Endothelial cell (in vitro differentiated cells): ENCODE measurements at regions not wholly inside any gene's neighbourhood (a gene's known extent, or its start where the extent isn't known, plus 50 kb on each side); places are given as distances from the start of the nearest gene placed in this dataset.

ENCODE experiments used
- DNase-seq: peaks from one replicate; pipeline ENCODE4 v3.0.0; 2021; ENCODE audit warnings: low spot score
- H3K27ac Mint-ChIP-seq: one replicate; pipeline ENCODE4 v1.8.0; 2021; ENCODE audit warnings: mixed read lengths, inconsistent platforms; ENCODE audit not compliant: unreplicated experiment
- H3K27me3 Mint-ChIP-seq: one replicate; pipeline ENCODE4 v1.8.0; 2021; ENCODE audit warnings: mild to moderate bottlenecking, moderate library complexity, mixed read lengths, inconsistent platforms; ENCODE audit not compliant: unreplicated experiment
- H3K36me3 Mint-ChIP-seq: one replicate; pipeline ENCODE4 v1.8.0; 2021; ENCODE audit warnings: mild to moderate bottlenecking, low read depth, mixed read lengths, inconsistent platforms; ENCODE audit not compliant: unreplicated experiment
- H3K4me1 Mint-ChIP-seq: one replicate; pipeline ENCODE4 v1.8.0; 2021; ENCODE audit warnings: mild to moderate bottlenecking, mixed read lengths, inconsistent platforms; ENCODE audit not compliant: unreplicated experiment
- H3K4me3 Mint-ChIP-seq: one replicate; pipeline ENCODE4 v1.8.0; 2021; ENCODE audit warnings: mild to moderate bottlenecking, mixed read lengths, inconsistent platforms; ENCODE audit not compliant: unreplicated experiment
- H3K9me3 Mint-ChIP-seq: one replicate; pipeline ENCODE4 v1.8.0; 2021; ENCODE audit warnings: mixed read lengths, inconsistent platforms; ENCODE audit not compliant: unreplicated experiment
- TF ChIP-seq, protein P1 (sequence below): fragments of 200-600 bp; sonication (generic); IDR thresholded peaks from one replicate; pipeline ENCODE4 v1.5.0; 2021; ENCODE audit warnings: antibody characterized with exemption; ENCODE audit not compliant: unreplicated experiment

DNA sequence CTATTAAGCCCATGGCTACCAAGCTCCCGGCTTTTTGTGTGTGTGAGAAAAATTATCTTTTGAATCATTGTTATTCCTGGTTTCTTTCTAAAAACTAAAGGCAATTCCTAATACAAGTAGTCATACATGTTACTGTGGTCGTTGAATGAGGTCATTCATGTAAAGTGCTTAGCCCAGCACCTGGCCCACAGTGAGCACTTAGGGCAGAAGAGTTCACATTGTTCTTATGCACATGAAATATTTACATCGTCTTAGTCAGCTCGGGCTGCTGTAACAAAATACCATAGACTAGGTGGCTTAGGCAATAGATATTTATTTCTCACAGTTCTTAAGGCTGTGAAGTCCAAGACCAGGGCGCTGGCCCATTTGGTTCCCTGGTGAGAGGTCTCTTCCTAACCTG lies 216.1 kb downstream of the SHQ1 start:
- H3K36me3 Mint-ChIP-seq = no peaks in the 10 kb centered on the region
- no peak overlapping the region for H3K27ac Mint-ChIP-seq
- no peak overlapping the region for H3K4me3 Mint-ChIP-seq
- no peak for DNase-seq
- H3K4me1 Mint-ChIP-seq = peaks cover 27% of the 10 kb centered on the region
- H3K27me3 Mint-ChIP-seq = peaks cover 2% of the 10 kb centered on the region
- H3K9me3 Mint-ChIP-seq = no peaks in the 10 kb centered on the region
- TF ChIP-seq, protein P1, sequence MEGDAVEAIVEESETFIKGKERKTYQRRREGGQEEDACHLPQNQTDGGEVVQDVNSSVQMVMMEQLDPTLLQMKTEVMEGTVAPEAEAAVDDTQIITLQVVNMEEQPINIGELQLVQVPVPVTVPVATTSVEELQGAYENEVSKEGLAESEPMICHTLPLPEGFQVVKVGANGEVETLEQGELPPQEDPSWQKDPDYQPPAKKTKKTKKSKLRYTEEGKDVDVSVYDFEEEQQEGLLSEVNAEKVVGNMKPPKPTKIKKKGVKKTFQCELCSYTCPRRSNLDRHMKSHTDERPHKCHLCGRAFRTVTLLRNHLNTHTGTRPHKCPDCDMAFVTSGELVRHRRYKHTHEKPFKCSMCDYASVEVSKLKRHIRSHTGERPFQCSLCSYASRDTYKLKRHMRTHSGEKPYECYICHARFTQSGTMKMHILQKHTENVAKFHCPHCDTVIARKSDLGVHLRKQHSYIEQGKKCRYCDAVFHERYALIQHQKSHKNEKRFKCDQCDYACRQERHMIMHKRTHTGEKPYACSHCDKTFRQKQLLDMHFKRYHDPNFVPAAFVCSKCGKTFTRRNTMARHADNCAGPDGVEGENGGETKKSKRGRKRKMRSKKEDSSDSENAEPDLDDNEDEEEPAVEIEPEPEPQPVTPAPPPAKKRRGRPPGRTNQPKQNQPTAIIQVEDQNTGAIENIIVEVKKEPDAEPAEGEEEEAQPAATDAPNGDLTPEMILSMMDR = no peak

DNA sequence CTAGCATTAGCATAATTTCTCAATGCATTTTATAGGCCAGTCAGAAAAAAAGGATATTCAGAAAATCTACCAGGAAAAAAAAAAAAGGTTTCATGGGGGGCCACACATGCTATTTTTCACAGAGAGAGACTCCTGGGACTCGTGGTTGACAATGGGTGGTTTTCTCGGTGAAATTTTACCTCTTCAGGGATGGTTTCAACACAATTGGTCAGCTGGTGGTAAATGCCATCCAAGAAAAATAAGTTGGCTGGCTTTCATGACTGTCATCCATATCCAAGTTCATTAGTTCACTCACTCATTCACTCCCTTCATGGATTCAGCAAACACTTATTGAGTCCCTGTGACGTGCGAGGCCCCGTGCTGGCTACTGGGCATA lies 217.3 kb downstream of the SHQ1 start:
- Mint-ChIP-seq H3K27ac (no peak overlapping the region), H3K36me3 (no peaks in the 10 kb centered on the region), H3K27me3 (peaks cover 4% of the 10 kb centered on the region), H3K4me3 (no peak overlapping the region), H3K9me3 (no peaks in the 10 kb centered on the region), H3K4me1 (peaks cover 20% of the 10 kb centered on the region)
- DNase-seq = no peak
- TF ChIP-seq, protein P1 = no peak

DNA sequence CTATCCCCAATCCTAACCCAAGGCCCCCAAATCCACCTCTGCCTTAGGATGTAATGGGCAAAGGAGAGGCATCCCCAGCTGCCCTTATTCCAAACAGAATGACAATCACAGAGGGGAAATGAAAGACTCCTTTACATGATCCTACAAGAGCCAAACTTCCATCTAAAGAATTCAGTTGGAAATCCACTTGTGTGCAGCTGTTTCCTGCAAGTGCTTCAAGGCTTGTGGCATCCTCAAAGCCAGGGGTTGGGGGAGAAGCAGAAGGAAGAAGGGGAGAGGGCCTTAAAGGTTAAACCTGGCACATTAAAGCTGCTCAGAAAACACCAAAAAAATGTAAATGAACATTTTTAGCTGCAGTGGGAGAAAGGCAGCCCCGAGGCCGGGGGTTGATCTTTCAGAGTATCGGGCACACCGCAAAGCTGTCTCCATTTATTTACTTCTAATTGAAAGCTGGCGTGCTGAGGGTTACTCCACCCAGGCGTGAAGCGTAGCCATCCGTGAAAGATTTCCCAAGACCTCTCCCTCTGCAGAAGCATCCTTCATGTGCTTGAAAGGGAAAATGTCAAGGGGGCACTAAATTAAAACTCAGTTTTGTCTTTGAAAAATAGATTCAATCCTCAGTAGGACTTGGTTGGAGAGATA lies 217.8 kb downstream of the SHQ1 start:
- no peaks in the 10 kb centered on the region for H3K36me3 Mint-ChIP-seq
- no peak overlapping the region for H3K4me3 Mint-ChIP-seq
- H3K4me1 Mint-ChIP-seq = peaks cover 20% of the 10 kb centered on the region
- no peak for DNase-seq
- H3K9me3 Mint-ChIP-seq = no peaks in the 10 kb centered on the region
- peaks cover 4% of the 10 kb centered on the region for H3K27me3 Mint-ChIP-seq
- no peak overlapping the region for H3K27ac Mint-ChIP-seq
- TF ChIP-seq, protein P1 = no peak

DNA sequence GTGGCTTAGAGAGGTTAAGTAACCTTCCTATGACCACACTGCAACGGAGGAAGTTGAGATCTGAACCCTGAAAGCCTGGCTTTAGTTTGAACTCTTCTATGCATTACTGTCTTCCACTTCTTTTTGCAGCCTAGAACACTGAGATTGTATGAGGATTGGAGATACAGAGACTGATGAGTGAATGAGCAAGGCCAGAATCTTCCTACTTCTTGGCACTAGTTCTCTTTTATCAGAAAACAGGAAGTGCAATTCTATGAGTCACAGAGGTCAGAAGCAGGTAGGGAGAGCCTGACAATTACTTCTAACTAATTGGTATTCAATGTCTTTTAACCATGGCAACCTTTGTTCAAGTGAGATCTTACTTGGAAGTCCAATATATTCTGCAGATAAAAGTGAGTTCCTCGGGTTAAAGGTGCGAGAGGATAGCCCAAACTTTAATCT lies 219.0 kb downstream of the SHQ1 start:
- H3K4me1 Mint-ChIP-seq = peaks cover 20% of the 10 kb centered on the region
- H3K27me3 Mint-ChIP-seq = peaks cover 4% of the 10 kb centered on the region
- H3K27ac Mint-ChIP-seq = no peak overlapping the region
- TF ChIP-seq, protein P1 = no peak
- no peaks in the 10 kb centered on the region for H3K9me3 Mint-ChIP-seq
- no peaks in the 10 kb centered on the region for H3K36me3 Mint-ChIP-seq
- H3K4me3 Mint-ChIP-seq = no peak overlapping the region
- no peak for DNase-seq

DNA sequence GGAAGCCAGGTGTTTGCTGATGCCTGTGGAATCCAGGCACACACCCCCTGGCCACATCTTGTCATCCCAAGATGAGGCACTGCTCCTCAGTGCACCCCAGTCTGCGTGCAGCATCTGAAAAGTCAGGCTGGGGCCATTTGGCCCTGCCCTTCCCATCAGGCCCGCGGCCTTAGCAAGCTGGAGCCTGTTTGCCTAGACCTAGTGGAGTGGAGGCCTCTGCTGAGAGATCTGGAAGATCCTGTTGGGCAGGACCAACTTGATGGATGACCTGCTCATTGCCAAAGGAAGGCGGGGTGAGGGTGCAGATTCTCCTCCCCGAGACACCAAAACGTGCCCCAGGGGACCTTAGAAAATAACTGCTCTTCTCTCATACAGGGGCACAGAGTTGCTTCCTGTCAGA lies 220.2 kb downstream of the SHQ1 start:
- Mint-ChIP-seq H3K4me3 (no peak overlapping the region), H3K27ac (no peak overlapping the region), H3K27me3 (peaks cover 4% of the 10 kb centered on the region)

More for the DNA sequence above, 220.2 kb downstream of the SHQ1 start:
- H3K4me1 Mint-ChIP-seq = peaks cover 20% of the 10 kb centered on the region
- H3K9me3 Mint-ChIP-seq = no peaks in the 10 kb centered on the region
- H3K36me3 Mint-ChIP-seq = no peaks in the 10 kb centered on the region
- TF ChIP-seq, protein P1 = no peak
- DNase-seq = no peak
